ENCODE measurements at regions not wholly inside any gene's neighbourhood (a gene's known extent, or its start where the extent isn't known, plus 50 kb on each side); places are given as distances from the start of the nearest gene placed in this dataset.

GRCh38 chr9:107824556-107824955, 335.0 kb upstream of the KLF4 start:
- TF ChIP-seq CTCF (CRISPR knock-in tag; IDR thresholded peaks at IDR 0.05): no peak
- no peak for TF ChIP-seq CCDC6 (CRISPR knock-in tag; IDR thresholded peaks at IDR 0.05)
- TF ChIP-seq CC2D1A (CRISPR knock-in tag; IDR thresholded peaks at IDR 0.05): no peak

Measured in HepG2 (cell line).